Small intestine (tissue), 7 donors: ENCODE measurements at regions not wholly inside any gene's neighbourhood (a gene's known extent, or its start where the extent isn't known, plus 50 kb on each side); places are given as distances from the start of the nearest gene placed in this dataset.

Source experiments
- DNase-seq, 2 donors: peaks; one replicate each; pipeline versions ENCODE4 v3.0.0 to v3.0.0-alpha.2; 2013
- FAIRE-seq: peaks from 2 replicates; lab custom pipeline; 2012; peaks lifted over from hg19 to GRCh38; lab: Jason Lieb, UNC
- H3K27ac ChIP-seq, 3 donors: one replicate each; pipeline ENCODE4 v1.5.1; 2013; ENCODE audit warnings: low read length in 2 of 3, mild to moderate bottlenecking in 2 of 3, control low read depth in 1 of 3, inconsistent platforms in 1 of 3, low read depth in 1 of 3, moderate library complexity in 1 of 3
- H3K27me3 ChIP-seq, 3 donors: one replicate each; pipeline ENCODE4 v1.6.1; 2013; ENCODE audit warnings: low read length in 3 of 3, inconsistent platforms in 1 of 3; ENCODE audit not compliant: control insufficient read depth in 3 of 3, insufficient read depth in 3 of 3
- H3K36me3 ChIP-seq, 3 donors: one replicate each; pipeline ENCODE4 v1.6.1; 2013; ENCODE audit warnings: low read length in 3 of 3, inconsistent platforms in 1 of 3, low read depth in 1 of 3, mild to moderate bottlenecking in 1 of 3, moderate library complexity in 1 of 3; ENCODE audit not compliant: control insufficient read depth in 3 of 3, insufficient read depth in 2 of 3
- H3K4me1 ChIP-seq, 3 donors: one replicate each; pipeline ENCODE4 v1.6.1; 2013; ENCODE audit warnings: low read length in 2 of 3, inconsistent platforms in 1 of 3, low read depth in 1 of 3, mild to moderate bottlenecking in 1 of 3, moderate library complexity in 1 of 3; ENCODE audit not compliant: control insufficient read depth in 3 of 3, insufficient read depth in 2 of 3
- H3K4me3 ChIP-seq, 3 donors: one replicate each; pipeline ENCODE4 v1.5.1; 2013; ENCODE audit warnings: low read length in 3 of 3, control low read depth in 1 of 3, inconsistent platforms in 1 of 3, low read depth in 1 of 3, mild to moderate bottlenecking in 1 of 3, moderate library complexity in 1 of 3
- H3K9me3 ChIP-seq, 2 donors: one replicate each; pipeline ENCODE4 v1.6.1; 2013; ENCODE audit warnings: low read depth in 1 of 2, low read length in 1 of 2; ENCODE audit not compliant: control insufficient read depth in 2 of 2, insufficient read depth in 1 of 2
- WGBS, 3 donors: extraction: QIAGEN DNeasy Blood & Tissue Kit; methylation state at CpG; one replicate each; pipeline ENCODE4 v1.1.7; 2013; 5-methylcytosine and 5-hydroxymethylcytosine counted together
- donor health status: healthy with polysubstance abuse.
- donor health status: control.
- donor health status: control.
- donor health status: Bipolar disorder and iron deficiency.
- donor health status: healthy.

DNA sequence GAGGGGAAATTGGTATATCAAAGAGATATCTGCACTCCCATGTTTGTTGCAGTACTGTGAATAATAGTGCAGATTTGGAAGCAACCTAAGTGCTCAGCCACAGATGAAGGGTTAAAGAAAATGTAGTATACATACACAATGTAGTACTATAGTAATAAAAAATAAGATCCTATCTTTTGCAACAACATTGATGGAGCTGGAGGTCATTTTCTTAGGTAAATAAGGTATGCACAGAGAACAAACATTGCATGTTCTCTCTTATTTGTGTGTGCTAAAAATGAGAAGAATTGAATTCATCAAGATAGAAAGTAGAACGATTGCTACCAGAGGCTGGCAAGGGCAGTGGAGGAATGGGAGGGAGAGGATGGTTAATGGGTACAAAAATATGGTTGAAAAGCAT, 117.9 kb upstream of the TRAM1L1 start:
- FAIRE-seq (no peak), DNase-seq (no peak)
- Histone ChIP-seq H3K27me3 (no peaks in the 10 kb centered on the region), H3K9me3 (no peaks in the 10 kb centered on the region), H3K27ac (no peak overlapping the region), H3K4me3 (no peak overlapping the region), H3K4me1 (no peaks in the 10 kb centered on the region), H3K36me3 (no peaks in the 10 kb centered on the region)
- 64 to 79% (median 64%) methylated on average over 1 of the region's 1 CpG for WGBS, 3 donors

DNA sequence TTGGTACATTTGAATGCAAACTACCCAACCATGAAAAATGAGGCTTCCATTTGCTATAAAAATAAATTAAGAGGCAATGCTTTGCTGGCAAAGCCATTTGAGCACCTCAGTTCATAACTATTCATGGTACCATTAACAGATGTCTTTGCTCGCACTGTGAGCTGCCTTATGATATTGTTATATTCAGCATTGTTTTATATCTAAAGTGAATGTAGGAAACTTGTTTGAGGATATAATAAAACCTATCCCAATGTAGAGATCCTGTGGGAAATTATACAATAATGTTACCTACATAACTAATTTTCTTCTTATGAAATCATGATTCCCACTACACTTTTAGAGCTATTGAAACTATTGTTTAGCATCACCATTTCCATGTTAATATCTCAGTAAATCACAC, 125.2 kb upstream of the TRAM1L1 start:
- H3K27me3 ChIP-seq, result no peaks in the 10 kb centered on the region
- no peak overlapping the region for H3K4me3 ChIP-seq
- no peak for DNase-seq
- no peak for FAIRE-seq
- H3K36me3 ChIP-seq, result no peaks in the 10 kb centered on the region
- no peaks in the 10 kb centered on the region for H3K4me1 ChIP-seq
- H3K27ac ChIP-seq, result no peak overlapping the region
- H3K9me3 ChIP-seq, result no peaks in the 10 kb centered on the region
- 87 to 91% (median 90%) methylated on average over 1 of the region's 1 CpG for WGBS, 3 donors

DNA sequence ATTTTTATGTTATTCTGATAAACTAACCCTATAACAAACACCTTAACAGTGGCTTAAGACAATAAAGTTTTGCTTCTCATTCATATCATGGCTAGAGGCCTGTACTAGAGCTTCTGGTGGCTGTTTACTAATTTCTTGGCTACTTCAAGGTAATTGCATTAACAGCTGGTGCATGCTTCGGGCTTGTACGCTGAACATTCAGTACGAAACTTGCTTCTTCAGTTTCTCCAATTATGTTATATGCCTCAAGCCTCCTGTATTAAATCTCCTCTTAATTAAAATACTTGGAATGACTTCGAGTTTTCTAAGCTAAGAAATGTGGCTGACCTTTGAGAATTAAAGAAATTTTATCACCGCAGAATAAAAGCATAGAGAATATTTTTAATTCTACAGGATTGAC, 138.9 kb upstream of the TRAM1L1 start:
- H3K9me3 ChIP-seq, result peaks cover 0 to 2% of the 10 kb centered on the region in 2 donors
- no peak for FAIRE-seq

DNA sequence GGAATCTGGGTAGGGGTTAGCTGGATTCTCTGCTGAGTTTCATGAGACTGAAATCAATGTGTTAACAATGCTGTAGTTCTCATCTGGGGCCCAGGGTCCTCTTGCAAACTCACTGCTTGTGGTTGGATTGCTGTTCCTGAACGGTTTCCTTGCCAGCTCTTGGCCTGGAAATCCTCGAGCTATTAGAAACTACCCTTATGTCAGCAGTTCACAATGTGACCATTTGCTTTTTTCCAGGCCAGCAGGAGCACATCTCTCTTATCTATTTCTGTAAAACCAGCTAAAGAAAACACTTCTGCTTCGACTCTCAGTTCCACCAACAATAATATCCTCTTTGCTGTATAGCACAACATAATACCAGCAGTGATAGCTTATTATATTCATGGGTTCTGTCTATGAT, 140.1 kb upstream of the TRAM1L1 start:
- 27 to 31% (median 27%) methylated on average over 3 of the region's 3 CpGs for WGBS, 3 donors
- peaks cover 0 to 2% of the 10 kb centered on the region in 2 donors for H3K9me3 ChIP-seq
- no peaks in the 10 kb centered on the region for H3K4me1 ChIP-seq
- no peak for FAIRE-seq
- H3K4me3 ChIP-seq, result no peak overlapping the region
- H3K27ac ChIP-seq, result no peak overlapping the region
- H3K36me3 ChIP-seq, result no peaks in the 10 kb centered on the region
- no peaks in the 10 kb centered on the region for H3K27me3 ChIP-seq
- DNase-seq, result no peak

More for the DNA sequence above, 138.9 kb upstream of the TRAM1L1 start:
- Histone ChIP-seq H3K4me3 (no peak overlapping the region), H3K27ac (no peak overlapping the region), H3K27me3 (no peaks in the 10 kb centered on the region), H3K4me1 (no peaks in the 10 kb centered on the region), H3K36me3 (no peaks in the 10 kb centered on the region)
- DNase-seq, result no peak
- WGBS, 3 donors, result 74 to 81% (median 75%) methylated on average over 5 of the region's 5 CpGs

DNA sequence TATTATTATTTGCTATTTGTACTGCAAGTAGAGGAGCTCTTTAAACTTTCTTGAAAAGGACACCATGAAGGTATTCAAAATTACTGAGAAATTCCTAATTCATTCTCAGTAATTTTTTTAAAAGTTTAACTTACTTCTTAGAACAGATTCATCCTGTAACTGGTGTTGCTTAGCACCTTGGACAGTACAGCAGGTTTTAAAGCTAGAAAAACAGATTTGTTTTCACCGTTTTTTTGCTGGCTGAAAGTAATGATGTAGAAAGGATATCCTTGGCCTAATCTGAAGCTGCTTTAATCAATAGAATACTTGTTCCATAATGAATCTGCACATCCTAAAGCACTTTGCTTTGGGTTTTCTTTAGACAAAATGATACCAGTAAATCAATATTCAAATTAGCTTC, 142.5 kb upstream of the TRAM1L1 start:
- Histone ChIP-seq H3K4me1 (no peaks in the 10 kb centered on the region), H3K9me3 (no peaks in the 10 kb centered on the region), H3K36me3 (no peaks in the 10 kb centered on the region), H3K27me3 (no peaks in the 10 kb centered on the region), H3K4me3 (no peak overlapping the region), H3K27ac (no peak overlapping the region)
- no peak for FAIRE-seq
- WGBS, 3 donors, result 33 to 61% (median 42%) methylated on average over 1 of the region's 1 CpG
- DNase-seq, result no peak

DNA sequence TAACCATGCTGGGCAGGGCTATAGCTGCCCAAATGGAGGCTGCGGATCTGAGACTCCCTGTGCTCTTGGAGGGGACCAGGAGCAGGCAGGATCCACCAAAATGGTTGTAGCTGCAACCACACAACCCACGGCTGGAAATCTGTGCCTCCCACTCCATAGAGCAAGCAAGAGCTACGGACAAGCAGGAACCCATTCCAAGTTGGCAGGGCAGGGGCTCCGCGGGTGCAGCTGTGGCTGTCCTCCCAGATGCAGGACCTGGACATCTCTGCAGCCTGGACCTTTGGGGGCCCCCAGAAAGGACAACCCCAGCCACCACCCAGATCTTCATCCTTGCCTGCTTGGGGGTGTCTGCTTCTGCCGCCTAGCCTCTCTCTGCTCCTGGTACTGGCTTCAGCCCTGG, 154.1 kb upstream of the TRAM1L1 start:
- Histone ChIP-seq H3K27ac (no peak overlapping the region), H3K36me3 (no peaks in the 10 kb centered on the region), H3K9me3 (peaks cover 0 to 6% of the 10 kb centered on the region in 2 donors), H3K4me3 (no peak overlapping the region), H3K4me1 (no peaks in the 10 kb centered on the region), H3K27me3 (no peaks in the 10 kb centered on the region)
- DNase-seq, result no peak
- 75 to 93% (median 84%) methylated on average over 5 to 6 of the region's 6 CpGs for WGBS, 3 donors
- FAIRE-seq, result no peak

DNA sequence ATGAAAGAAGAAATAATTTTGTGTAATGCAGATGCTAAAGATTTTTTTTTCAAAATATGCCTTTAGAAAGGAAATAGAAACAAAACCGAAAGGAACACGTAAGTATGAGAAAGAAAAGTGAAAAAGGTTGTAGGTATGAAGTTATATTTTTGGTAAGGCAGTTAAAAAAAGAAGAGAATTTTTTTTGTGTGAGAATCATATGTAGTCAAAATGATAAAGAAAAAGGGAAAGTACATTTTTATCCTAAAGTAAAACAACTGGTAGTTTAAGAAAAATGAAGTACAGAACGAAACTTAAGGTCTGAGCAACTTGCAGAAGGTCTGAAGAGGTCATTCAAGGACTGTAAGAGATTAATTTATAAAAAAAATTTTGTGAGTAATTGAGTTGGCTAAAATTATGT, 164.0 kb upstream of the TRAM1L1 start:
- peaks cover 0 to 2% (median 0%) of the 10 kb centered on the region in 3 donors for H3K27me3 ChIP-seq
- no peak overlapping the region for H3K4me3 ChIP-seq
- FAIRE-seq (no peak), DNase-seq (no peak)
- 61 to 74% (median 68%) methylated on average over 3 of the region's 3 CpGs for WGBS, 3 donors
- H3K27ac ChIP-seq, result no peak overlapping the region
- no peaks in the 10 kb centered on the region for H3K36me3 ChIP-seq
- no peaks in the 10 kb centered on the region for H3K4me1 ChIP-seq
- H3K9me3 ChIP-seq, result peaks cover 0 to 10% of the 10 kb centered on the region in 2 donors

DNA sequence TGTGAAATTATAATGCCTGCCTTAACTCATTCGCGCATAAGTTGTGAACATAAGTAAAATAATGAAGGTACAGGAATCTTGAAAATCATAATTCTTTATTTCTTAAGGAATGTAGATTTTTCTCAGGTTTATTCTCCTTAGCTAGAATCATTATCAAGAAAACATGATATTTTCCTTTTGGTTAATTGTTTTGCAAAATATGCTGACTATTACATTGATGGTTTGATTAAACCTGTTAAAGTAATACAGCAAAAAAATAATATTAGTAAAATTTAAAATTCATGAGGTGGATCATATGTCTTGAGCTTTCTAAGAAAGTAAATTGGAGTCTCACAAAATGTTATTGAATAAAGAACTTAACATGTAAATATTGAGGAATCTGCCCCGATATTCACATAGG, 178.7 kb upstream of the TRAM1L1 start:
- Histone ChIP-seq H3K9me3 (no peaks in the 10 kb centered on the region), H3K4me1 (no peaks in the 10 kb centered on the region), H3K27ac (no peak overlapping the region), H3K4me3 (no peak overlapping the region), H3K36me3 (no peaks in the 10 kb centered on the region), H3K27me3 (no peaks in the 10 kb centered on the region)
- FAIRE-seq (no peak), DNase-seq (no peak)
- WGBS, 3 donors, result 71 to 97% (median 96%) methylated on average over 3 of the region's 3 CpGs

DNA sequence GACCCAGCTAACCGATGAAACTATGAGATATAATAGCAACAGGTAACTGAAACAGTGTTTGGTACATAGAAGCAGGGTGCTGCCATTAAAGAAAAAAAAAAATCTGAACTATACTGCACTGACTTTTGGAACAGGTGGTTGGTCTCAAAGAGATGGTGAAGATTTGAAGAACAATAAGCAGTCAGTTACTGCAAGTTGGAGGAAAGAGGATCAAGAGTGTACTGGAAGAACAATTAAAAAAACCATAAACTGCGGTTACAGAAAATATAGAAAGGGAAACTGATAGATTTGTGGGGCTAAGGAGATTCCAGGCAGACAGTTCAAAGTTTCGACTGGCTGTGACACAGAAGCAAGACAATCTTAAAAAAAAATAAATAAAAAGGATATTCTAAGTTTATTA, 181.9 kb upstream of the TRAM1L1 start:
- no peaks in the 10 kb centered on the region for H3K36me3 ChIP-seq
- no peak overlapping the region for H3K27ac ChIP-seq
- no peaks in the 10 kb centered on the region for H3K27me3 ChIP-seq
- DNase-seq (no peak), FAIRE-seq (no peak)
- H3K9me3 ChIP-seq, result no peaks in the 10 kb centered on the region
- no peaks in the 10 kb centered on the region for H3K4me1 ChIP-seq
- no peak overlapping the region for H3K4me3 ChIP-seq
- 63 to 79% (median 73%) methylated on average over 3 of the region's 3 CpGs for WGBS, 3 donors
